T-cell (primary cell): ENCODE measurements at regions not wholly inside any gene's neighbourhood (a gene's known extent, or its start where the extent isn't known, plus 50 kb on each side); places are given as distances from the start of the nearest gene placed in this dataset.

Experiments
- ATAC-seq, 4 experiments: fragments of 200-7000 bp in 3 of 4; fragments of 150-1000 bp in 1 of 4; cut with Tn5 transposase; replicated peaks in 1 of 4; 1 replicate in 3 of 4; 2 replicates in 1 of 4; pipeline ENCODE4 v1.10.0; 2021; ENCODE audit warnings: moderate library complexity in 3 of 4, mild to moderate bottlenecking in 2 of 4, moderate number of reproducible peaks in 1 of 4
- CTCF ChIA-PET, 2 donors: fragments of 300-600 bp; sonication (Branson Sonifier 250); formaldehyde crosslinking; loops; one replicate each; lab custom pipeline; 2022; ENCODE audit warnings: antibody characterized with exemption in 2 of 2; lab: Charles Lee
- POLR2A ChIA-PET, 2 donors: fragments of 300-600 bp; sonication (Branson Sonifier 250); formaldehyde crosslinking; loops; one replicate each; lab custom pipeline; 2022; ENCODE audit warnings: antibody characterized with exemption in 2 of 2; lab: Charles Lee
- DNase-seq, 35 experiments: peaks; one replicate each; pipeline versions ENCODE4 v3.0.0 to v3.0.0-alpha.2; 2013 to 2023
- H3K27ac ChIP-seq: one replicate; pipeline ENCODE4 v1.5.1; 2013; ENCODE audit warnings: low read length
- H3K27me3 ChIP-seq, 2 experiments: replicated peaks in 1 of 2; 1 replicate in 1 of 2; 2 replicates in 1 of 2; pipeline versions ENCODE4 v1.6.1 to v1.7.0; 2013; ENCODE audit warnings: low read length in 1 of 2, mixed read lengths in 1 of 2; ENCODE audit not compliant: control insufficient read depth in 2 of 2, insufficient read depth in 2 of 2; ENCODE audit errors: extremely low read depth in 1 of 2
- H3K36me3 ChIP-seq, 2 donors: 1 replicate in 1 of 2; 2 replicates in 1 of 2; pipeline versions ENCODE4 v1.6.1 to v1.7.0; 2013; ENCODE audit warnings: low read length in 1 of 2; ENCODE audit not compliant: control insufficient read depth in 2 of 2, insufficient read depth in 1 of 2; ENCODE audit errors: extremely low read depth in 1 of 2
- H3K4me1 ChIP-seq, 2 experiments: 1 replicate in 1 of 2; 2 replicates in 1 of 2; pipeline versions ENCODE4 v1.6.1 to v1.7.0; 2013; ENCODE audit warnings: low read length in 2 of 2, mixed read lengths in 1 of 2; ENCODE audit not compliant: insufficient read depth in 2 of 2, control insufficient read depth in 1 of 2; ENCODE audit errors: extremely low read depth in 1 of 2
- H3K4me3 ChIP-seq, 2 donors: 1 replicate in 1 of 2; 2 replicates in 1 of 2; pipeline versions ENCODE4 v1.5.1 to v1.7.0; 2013; ENCODE audit warnings: mild to moderate bottlenecking in 2 of 2, low read length in 1 of 2, moderate library complexity in 1 of 2; ENCODE audit not compliant: control insufficient read depth in 1 of 2; ENCODE audit errors: extremely low read depth in 1 of 2
- H3K9me3 ChIP-seq: 2 replicates; pipeline ENCODE4 v1.7.0; 2013
- H3K27ac Mint-ChIP-seq, 2 donors: one replicate each; pipeline ENCODE4 v1.8.0; 2020 to 2021; ENCODE audit warnings: mild to moderate bottlenecking in 2 of 2, mixed read lengths in 2 of 2
- H3K27me3 Mint-ChIP-seq, 2 donors: one replicate each; pipeline ENCODE4 v1.8.0; 2021 to 2022; ENCODE audit warnings: mixed read lengths in 2 of 2
- H3K36me3 Mint-ChIP-seq: one replicate; pipeline ENCODE4 v1.8.0; 2021; ENCODE audit warnings: mixed read lengths
- H3K4me1 Mint-ChIP-seq, 3 donors: one replicate each; pipeline ENCODE4 v1.8.0; 2020 to 2022; ENCODE audit warnings: mixed read lengths in 3 of 3, mild to moderate bottlenecking in 1 of 3
- H3K4me3 Mint-ChIP-seq, 3 donors: one replicate each; pipeline ENCODE4 v1.8.0; 2020 to 2022; ENCODE audit warnings: mild to moderate bottlenecking in 3 of 3, mixed read lengths in 3 of 3, moderate library complexity in 3 of 3
- H3K9me3 Mint-ChIP-seq, 3 donors: one replicate each; pipeline ENCODE4 v1.8.0; 2020 to 2022; ENCODE audit warnings: mixed read lengths in 3 of 3
- WGBS: methylation state at CpG from one replicate; pipeline ENCODE4 v1.1.5; 2013; ENCODE audit warnings: missing lambda C conversion rate; ENCODE audit not compliant: insufficient coverage; 5-methylcytosine and 5-hydroxymethylcytosine counted together

- ChIA-PET CTCF (no interaction called here), POLR2A (no interaction called here)
- Histone ChIP-seq H3K4me3 (no peak overlapping the region), H3K27me3 (peaks cover 0 to 24% of the 10 kb centered on the region in 2 experiments), H3K9me3 (no peaks in the 10 kb centered on the region), H3K36me3 (no peaks in the 10 kb centered on the region), H3K4me1 (no peaks in the 10 kb centered on the region), H3K27ac (no peak overlapping the region)
- DNase-seq (no peak), ATAC-seq (no peak)
- H3K27me3 Mint-ChIP-seq = peaks cover 20 to 41% of the 10 kb centered on the region in 2 donors
- H3K4me3 Mint-ChIP-seq = no peak overlapping the region
- no peaks in the 10 kb centered on the region for H3K4me1 Mint-ChIP-seq
- H3K9me3 Mint-ChIP-seq = no peaks in the 10 kb centered on the region
- WGBS = 76% methylated on average over 7 of the region's 7 CpGs
- H3K36me3 Mint-ChIP-seq = no peaks in the 10 kb centered on the region
- H3K27ac Mint-ChIP-seq = no peak overlapping the region
These were observed 65.8 kb upstream of the TUBA3E start for GRCh38 chr2:130264046-130264445.

GRCh38 chr2:130263606-130264005, 65.4 kb upstream of the TUBA3E start:
- DNase-seq (no peak), ATAC-seq (no peak)
- Histone ChIP-seq H3K36me3 (no peaks in the 10 kb centered on the region), H3K9me3 (no peaks in the 10 kb centered on the region), H3K4me1 (no peaks in the 10 kb centered on the region), H3K4me3 (no peak overlapping the region), H3K27me3 (peaks cover 0 to 24% of the 10 kb centered on the region in 2 experiments), H3K27ac (no peak overlapping the region)
- peaks cover 24 to 45% of the 10 kb centered on the region in 2 donors for H3K27me3 Mint-ChIP-seq
- H3K4me3 Mint-ChIP-seq = no peak overlapping the region
- WGBS = 77% methylated on average over 7 of the region's 7 CpGs
- CTCF ChIA-PET = no interaction called here
- no peak overlapping the region for H3K27ac Mint-ChIP-seq
- H3K4me1 Mint-ChIP-seq = no peaks in the 10 kb centered on the region
- no peaks in the 10 kb centered on the region for H3K9me3 Mint-ChIP-seq
- POLR2A ChIA-PET = no interaction called here
- no peaks in the 10 kb centered on the region for H3K36me3 Mint-ChIP-seq

GRCh38 chr2:130261970-130262760, 63.9 kb upstream of the TUBA3E start:
- Mint-ChIP-seq H3K36me3 (no peaks in the 10 kb centered on the region), H3K4me3 (no peak overlapping the region), H3K4me1 (no peaks in the 10 kb centered on the region), H3K9me3 (no peaks in the 10 kb centered on the region), H3K27ac (no peak overlapping the region), H3K27me3 (peaks cover 25 to 42% of the 10 kb centered on the region in 2 donors)
- H3K36me3 ChIP-seq = no peaks in the 10 kb centered on the region
- H3K9me3 ChIP-seq = no peaks in the 10 kb centered on the region
- 63% methylated on average over 8 of the region's 11 CpGs for whole genome bisulfite sequencing
- no peak overlapping the region for H3K27ac ChIP-seq
- peaks cover 0 to 19% of the 10 kb centered on the region in 2 experiments for H3K27me3 ChIP-seq
- H3K4me3 ChIP-seq = no peak overlapping the region
- H3K4me1 ChIP-seq = no peaks in the 10 kb centered on the region
- no peak for ATAC-seq
- ChIA-PET CTCF (no interaction called here), POLR2A (no interaction called here)
- no peak for DNase-seq

GRCh38 chr2:130261099-130261498, 62.9 kb upstream of the TUBA3E start:
- Histone ChIP-seq H3K27me3 (peaks cover 0 to 14% of the 10 kb centered on the region in 2 experiments), H3K36me3 (no peaks in the 10 kb centered on the region), H3K4me3 (no peak overlapping the region), H3K4me1 (no peaks in the 10 kb centered on the region), H3K9me3 (no peaks in the 10 kb centered on the region), H3K27ac (no peak overlapping the region)
- no peak overlapping the region for H3K27ac Mint-ChIP-seq
- H3K4me3 Mint-ChIP-seq = no peak overlapping the region
- H3K4me1 Mint-ChIP-seq = no peaks in the 10 kb centered on the region
- H3K27me3 Mint-ChIP-seq = peaks cover 25 to 38% of the 10 kb centered on the region in 2 donors
- no peaks in the 10 kb centered on the region for H3K9me3 Mint-ChIP-seq
- H3K36me3 Mint-ChIP-seq = no peaks in the 10 kb centered on the region
- POLR2A ChIA-PET = no interaction called here
- WGBS = 77% methylated on average over 6 of the region's 10 CpGs
- DNase-seq = no peak
- no peak for ATAC-seq
- CTCF ChIA-PET = no interaction called here

- Mint-ChIP-seq H3K27ac (no peak overlapping the region), H3K4me3 (no peak overlapping the region), H3K27me3 (peaks cover 30 to 43% of the 10 kb centered on the region in 2 donors), H3K9me3 (no peaks in the 10 kb centered on the region), H3K4me1 (no peaks in the 10 kb centered on the region), H3K36me3 (no peaks in the 10 kb centered on the region)
- CTCF ChIA-PET = no interaction called here
- Histone ChIP-seq H3K36me3 (no peaks in the 10 kb centered on the region), H3K4me3 (no peak overlapping the region), H3K9me3 (no peaks in the 10 kb centered on the region), H3K27ac (no peak overlapping the region), H3K4me1 (no peaks in the 10 kb centered on the region), H3K27me3 (peaks cover 0 to 10% of the 10 kb centered on the region in 2 experiments)
- POLR2A ChIA-PET = no interaction called here
- WGBS = 62% methylated on average over 2 of the region's 4 CpGs
- no peak for ATAC-seq
- no peak for DNase-seq
These were observed 61.4 kb upstream of the TUBA3E start for GRCh38 chr2:130259594-130259993.

- Histone ChIP-seq H3K9me3 (no peaks in the 10 kb centered on the region), H3K27ac (no peak overlapping the region), H3K36me3 (no peaks in the 10 kb centered on the region), H3K27me3 (peaks cover 0 to 12% of the 10 kb centered on the region in 2 experiments), H3K4me3 (no peak overlapping the region), H3K4me1 (no peaks in the 10 kb centered on the region)
- CTCF ChIA-PET = no interaction called here
- 69% methylated on average over 3 of the region's 3 CpGs for WGBS
- H3K4me1 Mint-ChIP-seq = no peaks in the 10 kb centered on the region
- H3K27me3 Mint-ChIP-seq = peaks cover 30 to 39% of the 10 kb centered on the region in 2 donors
- no peaks in the 10 kb centered on the region for H3K36me3 Mint-ChIP-seq
- H3K9me3 Mint-ChIP-seq = no peaks in the 10 kb centered on the region
- ATAC-seq = no peak
- H3K27ac Mint-ChIP-seq = no peak overlapping the region
- H3K4me3 Mint-ChIP-seq = no peak overlapping the region
- POLR2A ChIA-PET = no interaction called here
- DNase-seq = no peak
These were observed 60.1 kb upstream of the TUBA3E start for GRCh38 chr2:130258356-130258755.
